ENCODE measurements at regions not wholly inside any gene's neighbourhood (a gene's known extent, or its start where the extent isn't known, plus 50 kb on each side); places are given as distances from the start of the nearest gene placed in this dataset.

GRCh38 chr7:156560696-156561095 lies 79.9 kb upstream of the RNF32 start:
- TF ChIP-seq GATA2 (IDR thresholded peaks at IDR 0.05; ENCODE audit: low read depth, low read length) (no peak), GATA3 (IDR thresholded peaks at IDR 0.05; ENCODE audit: low read depth, low read length) (no peak)

DNA sequence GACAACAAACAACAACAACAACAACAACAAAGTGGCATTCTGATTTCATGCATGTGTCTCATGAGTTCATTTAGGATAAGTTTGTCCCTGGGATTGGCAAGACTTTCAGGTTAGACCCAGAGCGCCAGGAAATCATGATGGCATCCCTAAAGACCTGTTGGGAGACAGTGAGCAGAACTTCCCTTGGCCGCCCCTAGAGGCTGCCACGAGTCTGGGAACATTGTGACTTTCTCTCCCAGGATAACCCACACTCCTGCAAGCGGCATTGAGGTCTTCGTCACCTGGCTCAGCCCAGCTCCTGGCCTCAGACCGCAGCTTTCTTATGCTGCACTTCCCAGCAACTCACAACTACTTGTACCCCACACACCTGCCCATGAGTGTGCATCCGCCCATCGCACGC lies 80.5 kb upstream of the RNF32 start:
- no peak for TF ChIP-seq GATA2 (IDR thresholded peaks at IDR 0.05; ENCODE audit: low read depth, low read length)
- TF ChIP-seq GATA3 (IDR thresholded peaks at IDR 0.05; ENCODE audit: low read depth, low read length): no peak

DNA sequence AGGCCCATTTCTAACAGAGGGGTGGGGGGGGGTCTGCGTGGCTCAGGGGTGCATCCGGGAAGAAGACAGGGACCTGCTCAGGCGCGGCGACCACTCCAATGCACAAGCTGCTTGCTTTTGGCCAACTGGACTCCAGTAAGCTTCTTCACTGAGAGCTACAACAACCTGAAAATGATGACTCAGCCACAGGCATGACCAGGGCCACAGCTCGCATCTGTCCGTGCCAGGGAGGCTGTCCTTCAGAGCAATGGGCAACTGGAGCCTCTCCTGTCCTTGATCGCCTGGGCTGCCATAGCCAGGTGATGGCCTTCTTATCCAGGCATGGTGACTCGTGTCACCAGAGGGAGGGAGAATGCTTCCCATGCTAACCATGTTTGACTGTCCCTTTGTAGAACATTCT lies 81.6 kb upstream of the RNF32 start:
- no peak for TF ChIP-seq GATA2 (IDR thresholded peaks at IDR 0.05; ENCODE audit: low read depth, low read length)
- TF ChIP-seq GATA3 (IDR thresholded peaks at IDR 0.05; ENCODE audit: low read depth, low read length): no peak

GRCh38 chr7:156558198-156558597 lies 82.4 kb upstream of the RNF32 start:
- TF ChIP-seq GATA3 (IDR thresholded peaks at IDR 0.05; ENCODE audit: low read depth, low read length): no peak
- no peak for TF ChIP-seq GATA2 (IDR thresholded peaks at IDR 0.05; ENCODE audit: low read depth, low read length)

DNA sequence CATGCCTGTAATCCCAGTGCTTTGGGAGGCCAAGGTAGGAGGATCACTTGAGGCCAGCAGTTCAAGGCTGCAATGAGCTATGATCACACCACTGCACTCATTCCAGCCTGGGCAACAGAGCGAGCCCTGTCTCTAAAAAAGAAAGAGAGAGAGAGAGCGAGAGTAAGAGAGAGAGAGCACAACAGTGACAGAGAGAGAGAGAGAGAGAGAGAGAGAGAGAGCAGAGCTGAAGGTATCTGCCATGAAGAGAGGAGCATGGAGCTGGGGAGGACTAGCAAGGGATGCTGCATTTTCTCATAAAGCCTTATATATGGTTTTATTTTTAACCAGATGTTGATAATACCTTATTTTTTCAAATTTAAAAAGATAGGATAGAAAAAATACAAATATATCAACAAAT lies 84.5 kb upstream of the RNF32 start:
- TF ChIP-seq GATA3 (IDR thresholded peaks at IDR 0.05; ENCODE audit: low read depth, low read length) (no peak), GATA2 (IDR thresholded peaks at IDR 0.05; ENCODE audit: low read depth, low read length) (no peak)

GRCh38 chr7:156554488-156554887 lies 86.1 kb upstream of the RNF32 start:
- TF ChIP-seq GATA2 (IDR thresholded peaks at IDR 0.05; ENCODE audit: low read depth, low read length) (no peak), GATA3 (IDR thresholded peaks at IDR 0.05; ENCODE audit: low read depth, low read length) (no peak)

DNA sequence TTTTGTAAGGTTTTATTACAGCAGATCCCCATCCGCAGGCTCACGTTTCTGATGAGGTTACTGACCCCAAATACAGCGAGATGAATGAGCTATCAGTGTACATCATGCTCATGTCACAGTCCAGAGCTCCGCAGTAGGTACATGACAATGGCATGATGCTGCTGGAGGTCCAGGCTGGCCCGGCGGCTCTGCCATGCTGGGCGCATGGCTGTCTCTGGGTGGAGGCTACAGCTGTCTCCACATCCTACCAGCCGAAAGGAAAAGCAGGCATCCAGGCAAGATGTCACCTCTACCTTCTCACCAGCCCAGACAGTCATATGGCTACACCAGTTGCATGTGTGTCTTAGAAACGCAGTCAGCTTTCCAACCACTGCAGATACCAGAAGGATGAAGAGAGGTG lies 90.9 kb upstream of the RNF32 start:
- TF ChIP-seq GATA2 (IDR thresholded peaks at IDR 0.05; ENCODE audit: low read depth, low read length) (no peak), GATA3 (IDR thresholded peaks at IDR 0.05; ENCODE audit: low read depth, low read length) (no peak)

GRCh38 chr7:156547884-156548561 lies 92.6 kb upstream of the RNF32 start:
- TF ChIP-seq GATA3 (IDR thresholded peaks at IDR 0.05; ENCODE audit: low read depth, low read length) (no peak), GATA2 (IDR thresholded peaks at IDR 0.05; ENCODE audit: low read depth, low read length) (no peak)

- TF ChIP-seq GATA2 (IDR thresholded peaks at IDR 0.05; ENCODE audit: low read depth, low read length) (no peak), GATA3 (IDR thresholded peaks at IDR 0.05; ENCODE audit: low read depth, low read length) (no peak)
Measured at GRCh38 chr7:156545979-156546378, 94.6 kb upstream of the RNF32 start.

DNA sequence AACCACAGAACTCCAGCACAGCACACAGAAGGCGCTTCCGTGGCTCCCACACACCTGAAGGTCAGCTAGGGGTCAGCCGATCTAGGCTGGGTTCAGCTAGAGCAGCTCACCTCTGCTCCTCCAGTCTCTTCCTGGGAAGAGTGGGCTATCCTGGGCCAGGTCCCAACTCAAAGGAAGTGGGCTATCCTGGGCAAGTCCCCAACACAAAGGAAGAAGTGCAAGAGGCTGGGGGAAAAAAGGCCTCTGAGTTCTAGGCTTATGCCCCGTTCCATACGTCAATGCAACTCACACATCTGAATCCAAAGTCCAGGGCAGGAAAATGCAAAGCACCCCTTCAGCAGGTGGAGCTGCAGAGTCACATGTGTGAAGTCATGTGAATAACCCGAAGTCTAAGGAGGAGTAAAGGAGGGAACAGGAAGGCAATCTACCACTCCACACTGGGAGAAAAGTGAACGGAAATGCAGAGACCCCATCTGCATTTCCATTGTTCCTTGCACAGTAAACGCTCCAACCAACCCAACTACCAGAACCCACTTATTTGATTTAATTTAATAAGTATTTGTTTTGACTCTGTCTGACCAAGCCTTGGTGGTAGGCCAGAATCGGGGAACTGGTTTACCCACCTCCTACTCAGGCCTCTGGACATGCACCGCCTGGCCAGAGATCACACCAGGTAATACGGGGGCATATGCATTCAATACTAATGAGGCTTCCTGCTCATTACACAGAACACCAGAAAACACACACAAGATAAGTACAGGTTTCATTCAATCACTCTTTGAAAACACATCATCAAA lies 95.5 kb upstream of the RNF32 start:
- TF ChIP-seq GATA3 (IDR thresholded peaks at IDR 0.05; ENCODE audit: low read depth, low read length): no peak
- TF ChIP-seq GATA2 (IDR thresholded peaks at IDR 0.05; ENCODE audit: low read depth, low read length): no peak

DNA sequence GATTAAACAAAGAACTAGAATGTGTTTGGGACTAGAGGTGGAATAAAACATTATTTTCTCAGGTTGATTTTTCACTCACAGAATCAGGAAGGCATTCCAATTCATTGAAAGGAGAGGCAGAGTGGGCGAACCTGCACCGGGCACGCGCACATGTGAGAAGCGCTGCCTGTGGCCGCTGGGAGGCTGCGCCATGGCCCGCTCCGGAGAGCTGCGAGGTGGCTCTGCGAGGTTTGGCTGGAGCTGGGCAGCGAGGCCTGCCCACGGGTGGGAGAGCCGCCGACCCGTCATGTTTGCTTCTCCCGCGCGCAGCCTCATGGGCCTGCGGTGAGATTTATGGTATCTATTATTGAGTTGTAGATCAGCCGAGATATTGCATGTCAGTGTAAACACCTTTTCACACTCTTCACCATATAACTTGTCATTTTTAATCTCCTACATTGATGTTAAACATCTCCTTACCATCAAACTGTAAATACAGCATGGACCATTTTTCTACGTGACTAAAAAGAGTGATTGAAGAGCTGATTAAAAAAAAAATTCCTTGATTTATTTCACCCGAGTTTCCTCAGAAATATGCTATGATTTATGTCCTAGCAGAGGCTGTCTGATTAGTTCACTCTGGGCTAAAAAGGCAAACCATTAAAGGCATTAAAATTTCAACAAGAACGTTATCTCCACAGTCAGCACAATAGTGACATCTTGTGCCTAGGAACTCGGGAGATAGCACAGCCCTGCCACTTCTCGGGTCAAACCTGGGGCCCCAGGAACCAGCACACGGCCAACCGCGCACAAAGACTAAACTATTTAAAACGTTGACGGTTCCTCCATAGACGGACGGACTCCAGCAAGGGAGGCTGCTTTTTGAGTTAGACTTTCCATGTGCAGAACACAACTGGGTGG lies 96.6 kb upstream of the RNF32 start:
- TF ChIP-seq GATA2 (IDR thresholded peaks at IDR 0.05; ENCODE audit: low read depth, low read length) (no peak), GATA3 (IDR thresholded peaks at IDR 0.05; ENCODE audit: low read depth, low read length) (no peak)

GRCh38 chr7:156540619-156541165 lies 99.9 kb upstream of the RNF32 start:
- TF ChIP-seq GATA3 (IDR thresholded peaks at IDR 0.05; ENCODE audit: low read depth, low read length): no peak
- no peak for TF ChIP-seq GATA2 (IDR thresholded peaks at IDR 0.05; ENCODE audit: low read depth, low read length)

DNA sequence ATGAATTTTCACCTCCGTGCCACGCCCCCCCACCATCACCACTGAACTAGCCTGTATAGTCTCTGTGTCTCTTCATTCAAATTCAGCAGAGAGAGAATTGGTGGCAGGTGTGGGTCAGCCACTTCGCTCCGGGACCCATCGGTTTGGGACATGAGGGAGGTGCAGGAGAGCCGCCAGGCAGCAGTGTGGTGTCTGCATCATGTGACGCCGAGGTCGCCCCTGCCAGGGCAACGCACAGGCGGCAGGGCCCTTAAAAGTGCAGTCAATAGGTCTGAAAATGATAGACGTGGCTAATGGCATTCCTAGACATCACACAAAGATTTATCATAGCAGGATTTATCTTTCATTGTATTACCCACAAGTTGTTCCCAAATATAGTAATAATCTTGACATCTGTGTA lies 100.6 kb upstream of the RNF32 start:
- TF ChIP-seq GATA2 (IDR thresholded peaks at IDR 0.05; ENCODE audit: low read depth, low read length) (no peak), GATA3 (IDR thresholded peaks at IDR 0.05; ENCODE audit: low read depth, low read length) (no peak)

- TF ChIP-seq GATA3 (IDR thresholded peaks at IDR 0.05; ENCODE audit: low read depth, low read length): no peak
- TF ChIP-seq GATA2 (IDR thresholded peaks at IDR 0.05; ENCODE audit: low read depth, low read length): no peak
Measured at GRCh38 chr7:156537006-156537405, 103.6 kb upstream of the RNF32 start.

Measured in SH-SY5Y (cell line).